ENCODE measurements at regions not wholly inside any gene's neighbourhood (a gene's known extent, or its start where the extent isn't known, plus 50 kb on each side); places are given as distances from the start of the nearest gene placed in this dataset.

DNA sequence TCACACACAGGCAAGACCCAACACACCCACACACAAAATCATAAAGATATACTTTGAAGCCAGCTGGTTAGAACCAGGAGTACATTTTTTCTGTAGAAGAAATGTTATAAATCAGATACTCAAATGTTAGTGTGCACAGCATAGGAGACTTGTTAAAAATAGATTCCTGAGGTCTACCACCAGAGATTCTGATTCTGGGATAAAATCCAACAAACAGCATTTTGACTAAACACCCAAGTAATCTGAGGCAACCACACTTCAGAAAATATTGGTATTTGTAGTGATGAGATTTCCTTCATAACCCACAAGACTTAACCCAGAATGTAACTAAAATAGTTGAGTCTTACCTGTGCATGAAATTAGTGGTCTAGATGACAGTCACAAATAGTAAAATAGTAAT lies 301.8 kb downstream of the HNRNPD start:
- no peak for DNase-seq

DNA sequence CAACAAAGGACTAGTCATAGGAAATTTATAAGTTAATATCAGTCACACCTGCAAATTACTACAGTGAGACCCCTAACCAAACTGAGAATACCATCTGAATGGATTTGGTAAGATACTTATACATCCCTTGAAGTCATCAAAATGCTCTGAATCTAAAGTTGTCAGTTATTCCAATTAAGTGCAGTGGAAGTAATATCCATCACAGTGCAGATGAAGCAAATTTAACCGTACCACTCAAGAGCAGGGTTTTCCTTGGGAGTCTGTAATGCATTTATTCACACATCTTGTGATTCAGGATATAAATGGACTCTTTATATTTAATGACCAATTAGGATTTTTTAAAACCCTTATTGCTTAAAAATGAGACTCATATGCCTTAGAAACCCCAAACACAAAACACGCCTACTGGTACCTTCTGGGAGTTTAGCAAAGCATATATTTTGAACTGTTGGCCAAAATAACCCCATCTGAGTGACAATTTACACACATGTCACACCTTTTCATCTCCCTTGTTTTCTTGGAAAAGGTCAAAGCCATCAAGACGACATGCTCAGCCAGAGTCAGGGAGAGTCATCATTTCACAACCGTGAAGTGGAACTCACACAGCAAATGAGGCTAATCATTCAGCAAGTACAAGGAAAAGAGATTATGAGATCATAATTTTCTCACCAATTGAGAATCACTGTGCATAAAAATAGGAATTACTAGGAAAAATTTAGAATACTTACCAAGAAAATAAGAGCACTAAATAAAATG lies 303.7 kb downstream of the HNRNPD start:
- no peak for DNase-seq

DNA sequence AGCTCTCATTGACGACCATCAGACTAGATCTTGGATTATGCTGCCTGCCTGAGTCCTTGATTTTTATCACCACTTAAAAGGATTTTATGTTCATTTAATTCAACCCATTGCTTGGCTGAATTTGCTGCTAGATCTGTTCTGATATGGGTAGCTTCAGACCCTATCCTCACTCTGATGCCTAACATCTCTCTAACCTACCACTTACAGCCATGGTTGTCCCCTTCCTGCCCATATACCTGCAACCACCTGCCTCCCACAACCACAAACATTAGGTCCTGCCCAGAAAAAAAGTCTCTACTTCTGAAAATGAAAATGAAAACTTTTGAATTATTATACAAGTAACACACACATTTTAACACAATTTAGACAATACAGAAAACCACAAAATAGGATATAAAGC lies 310.8 kb downstream of the HNRNPD start:
- no peak for DNase-seq

DNA sequence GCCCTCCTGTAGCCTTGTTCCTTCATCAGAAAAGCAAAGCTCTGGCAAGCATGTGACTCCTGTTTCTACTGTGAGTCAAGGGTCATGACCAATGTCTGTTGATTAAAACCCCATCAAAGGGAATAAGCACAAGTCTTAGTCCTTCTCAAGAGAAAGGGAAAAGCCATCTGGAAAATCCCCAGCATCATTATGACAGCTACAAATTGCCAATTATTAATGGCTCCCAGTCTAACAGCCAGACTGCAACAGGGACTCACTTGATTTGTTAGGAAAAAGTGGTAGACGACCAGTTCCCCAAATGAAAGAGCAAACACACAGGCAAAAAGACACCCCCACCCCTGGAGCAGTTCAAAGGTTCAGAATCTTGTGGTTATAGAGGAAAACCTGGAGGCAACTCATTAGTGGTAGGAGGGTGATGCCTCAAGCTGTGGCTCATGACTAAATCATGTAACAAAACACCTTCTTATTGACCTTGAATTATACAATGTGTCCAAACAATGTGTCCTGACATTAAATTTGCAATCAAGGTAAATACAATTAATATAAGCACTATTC lies 315.7 kb downstream of the HNRNPD start:
- DNase-seq: no peak

DNA sequence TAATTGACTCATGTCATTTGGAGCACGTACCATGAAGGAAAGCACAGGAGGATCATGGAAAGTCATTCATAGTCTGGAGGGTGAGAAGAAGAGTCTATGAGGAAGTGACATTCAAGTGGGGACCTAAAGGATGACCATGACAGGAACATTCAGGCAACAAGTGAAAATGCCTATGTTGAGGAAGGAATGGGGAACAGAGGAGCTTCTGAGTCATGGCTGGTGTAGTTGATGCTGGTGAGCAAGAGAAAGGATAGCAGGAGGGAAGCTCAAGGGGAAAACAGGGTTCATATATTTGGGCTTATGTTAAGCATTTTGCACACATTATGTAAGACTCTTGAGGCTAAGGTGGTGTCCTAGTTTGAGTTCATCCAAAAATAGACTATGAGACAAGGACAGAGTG lies 318.6 kb downstream of the HNRNPD start:
- no peak for DNase-seq

GRCh38 chr4:82053396-82053795 lies 320.4 kb downstream of the HNRNPD start:
- no peak for DNase-seq

DNA sequence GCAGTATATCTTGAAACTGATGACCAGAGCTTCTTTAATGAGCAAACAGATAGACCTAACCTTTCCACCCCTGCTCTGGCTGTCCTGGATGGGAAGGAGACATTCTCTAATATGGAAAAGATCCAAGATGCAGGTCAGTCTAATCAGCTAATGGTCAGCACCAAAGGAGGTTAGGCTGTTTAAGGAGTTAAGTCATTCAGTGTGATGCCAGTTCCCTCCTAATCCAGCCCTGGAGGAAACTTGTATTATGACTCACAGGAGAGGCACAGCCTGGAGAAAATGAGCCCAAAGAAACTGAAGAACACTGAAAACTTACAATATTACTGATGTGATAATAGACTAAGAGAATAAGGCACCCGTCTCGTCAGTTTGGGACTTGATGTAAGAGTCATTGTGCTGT lies 323.0 kb downstream of the HNRNPD start:
- DNase-seq: no peak

DNA sequence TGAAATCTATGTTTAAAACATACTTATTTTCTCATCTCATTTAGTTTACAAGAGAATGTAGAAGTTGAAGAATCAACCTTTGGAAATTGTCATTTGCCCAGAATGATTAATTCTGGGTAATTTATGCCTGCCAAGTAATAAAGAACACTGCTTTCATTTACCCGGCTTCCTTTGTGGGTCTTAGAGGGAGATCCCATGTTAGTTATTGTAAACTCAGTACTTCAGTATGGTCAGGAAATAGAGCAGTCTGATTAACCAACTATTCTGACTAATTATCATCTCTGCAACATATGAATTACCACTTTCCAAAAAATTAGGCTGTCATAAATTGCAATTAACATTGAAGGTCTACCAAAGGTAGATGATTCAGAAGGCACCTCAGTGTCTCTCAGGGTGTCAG lies 324.5 kb downstream of the HNRNPD start:
- DNase-seq: no peak

GRCh38 chr4:82047731-82048130 lies 326.1 kb downstream of the HNRNPD start:
- DNase-seq: no peak

DNA sequence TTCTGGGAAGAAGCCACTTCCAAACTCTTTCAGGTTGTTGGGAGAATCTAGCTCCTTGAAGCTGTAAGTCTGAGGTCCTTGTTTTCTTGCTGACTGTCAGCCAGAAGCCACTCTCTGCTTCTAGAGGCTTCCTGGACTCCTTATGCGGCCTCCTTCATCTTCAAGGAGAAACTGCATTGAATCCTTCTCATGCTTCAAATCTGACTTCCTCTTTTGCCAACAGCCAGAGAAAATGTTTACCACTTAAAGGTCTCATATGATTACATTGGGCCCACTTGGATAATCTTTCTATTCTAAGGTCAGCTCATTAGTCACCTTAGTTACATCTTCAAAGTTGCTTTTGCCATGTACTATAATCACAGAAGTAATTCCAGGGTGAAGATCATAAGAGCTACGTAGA lies 327.0 kb downstream of the HNRNPD start:
- DNase-seq: no peak

- DNase-seq: no peak
Observed at GRCh38 chr4:82045267-82045666, 328.5 kb downstream of the HNRNPD start.

DNA sequence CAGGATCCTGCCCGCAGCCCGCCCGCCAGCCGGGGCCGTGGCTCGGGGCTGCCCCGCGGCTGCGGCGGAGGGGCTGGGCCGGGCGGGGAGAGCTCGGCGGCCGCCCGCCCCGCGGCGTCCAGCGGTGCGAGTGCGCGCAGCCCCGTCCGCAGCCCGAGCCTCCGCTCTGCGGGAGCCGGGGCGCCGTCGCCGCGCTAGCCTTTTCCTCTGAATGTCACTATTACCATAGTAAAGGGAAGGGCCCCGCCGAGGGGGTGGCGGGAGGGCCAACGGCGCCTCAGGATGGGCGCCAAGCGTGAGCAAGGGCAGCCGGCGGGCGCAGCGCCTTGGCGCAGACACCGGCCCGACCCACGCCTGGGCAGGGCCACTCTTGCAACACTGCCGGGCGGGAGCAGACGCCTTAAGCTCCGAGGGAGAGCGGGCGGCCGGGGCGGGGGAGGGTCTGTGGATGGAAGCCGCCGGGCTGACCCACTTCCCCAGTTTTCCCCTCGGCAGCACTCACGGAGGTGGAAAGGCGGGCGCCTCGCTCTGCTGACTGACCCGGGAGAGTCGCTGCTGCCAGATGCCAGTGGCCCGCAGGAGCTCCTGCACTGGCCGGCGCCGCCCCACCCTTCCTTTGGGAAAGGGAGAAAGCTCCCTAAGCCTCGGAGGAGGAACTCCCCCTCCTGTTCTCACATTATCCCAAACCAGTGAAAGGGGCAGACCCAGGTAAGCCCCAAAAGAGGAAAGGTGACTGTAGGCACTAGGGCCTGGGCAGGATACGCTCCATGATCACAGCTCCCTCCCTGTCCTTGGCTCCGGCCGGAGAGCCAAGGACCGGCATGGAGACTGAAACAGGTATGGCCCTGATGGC lies 329.4 kb downstream of the HNRNPD start:
- DNase-seq: no peak

DNA sequence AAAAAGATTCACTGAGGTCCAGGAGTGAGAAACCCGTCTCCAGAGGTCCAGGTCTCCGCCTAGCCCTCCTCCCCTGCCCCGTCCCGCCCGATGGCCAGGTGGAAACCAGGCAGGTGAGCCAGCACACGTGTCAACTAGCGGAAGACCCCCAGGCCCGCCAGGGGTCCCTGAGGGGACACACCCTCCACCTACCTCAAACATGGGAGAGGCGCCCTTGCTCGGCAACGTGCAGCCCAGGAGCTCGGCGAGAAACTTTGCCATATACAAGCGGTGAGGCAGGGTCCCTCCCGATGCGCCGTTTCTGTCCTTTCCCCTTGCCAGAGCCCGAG lies 330.0 kb downstream of the HNRNPD start:
- no peak for DNase-seq

GRCh38 chr4:82043081-82043808 lies 330.5 kb downstream of the HNRNPD start:
- DNase-seq: no peak

- no peak for DNase-seq
Observed at GRCh38 chr4:82042042-82042441, 331.7 kb downstream of the HNRNPD start.

- DNase-seq: no peak
Observed at GRCh38 chr4:82038936-82039335, 334.9 kb downstream of the HNRNPD start.

GRCh38 chr4:82036181-82036580 lies 337.6 kb downstream of the HNRNPD start:
- no peak for DNase-seq

DNA sequence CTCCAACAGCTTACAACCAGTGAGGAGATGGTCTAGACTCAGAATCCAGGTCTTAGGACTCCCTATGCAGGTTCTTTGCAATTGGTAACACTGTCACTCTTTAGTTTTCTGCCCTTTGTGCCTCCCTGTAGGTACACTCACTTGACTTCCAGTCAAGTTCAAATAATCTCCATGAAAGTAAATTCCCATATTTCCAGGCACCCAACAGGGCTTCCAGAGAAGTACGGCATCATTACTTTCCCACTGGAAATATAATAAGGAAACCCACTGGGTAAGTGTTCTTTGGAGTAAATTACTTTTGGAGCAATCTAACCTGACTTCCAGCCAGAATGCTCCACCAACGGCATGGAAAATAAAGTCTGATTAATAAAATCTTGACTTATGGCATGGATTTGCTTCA lies 338.9 kb downstream of the HNRNPD start:
- no peak for DNase-seq

DNA sequence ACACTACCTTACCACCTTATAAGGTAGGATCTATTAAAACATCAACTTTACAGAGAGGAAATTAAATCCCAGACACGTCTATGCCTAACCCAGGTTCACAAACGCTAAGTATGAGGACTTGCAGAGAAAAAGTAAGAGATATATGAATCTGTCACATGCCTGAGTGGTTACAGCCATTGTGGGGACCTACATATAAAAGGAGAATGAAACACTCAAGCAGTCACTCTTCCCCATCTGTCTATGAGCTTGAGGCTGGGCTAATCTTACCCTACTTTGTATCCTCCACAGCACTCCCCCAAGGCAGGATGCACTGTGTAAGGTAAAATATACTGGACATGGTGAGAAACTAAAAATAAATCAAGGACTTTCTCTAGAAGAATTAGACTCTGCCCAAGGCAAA lies 339.9 kb downstream of the HNRNPD start:
- DNase-seq: no peak

GRCh38 chr4:82031376-82031927 lies 342.3 kb downstream of the HNRNPD start:
- no peak for DNase-seq

DNA sequence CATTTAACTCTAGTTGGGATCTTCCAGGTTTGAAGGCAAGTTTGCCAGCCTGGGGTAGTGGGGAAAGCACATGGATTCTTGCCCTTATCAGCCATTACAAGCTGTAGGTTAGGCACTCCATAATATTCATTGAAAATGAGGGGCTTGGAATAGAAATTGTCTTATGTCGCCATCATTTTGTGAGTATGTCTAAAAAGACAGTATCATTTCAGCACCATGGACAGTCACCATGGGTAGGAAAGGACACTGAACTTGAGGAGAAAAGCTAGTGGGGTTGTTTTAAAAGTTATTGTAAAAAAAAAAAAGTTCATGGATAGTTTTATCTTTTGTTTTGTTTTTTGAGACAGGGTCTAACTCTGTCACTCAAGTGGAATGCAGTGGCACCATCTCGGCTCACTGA lies 356.1 kb downstream of the HNRNPD start:
- no peak for DNase-seq

DNA sequence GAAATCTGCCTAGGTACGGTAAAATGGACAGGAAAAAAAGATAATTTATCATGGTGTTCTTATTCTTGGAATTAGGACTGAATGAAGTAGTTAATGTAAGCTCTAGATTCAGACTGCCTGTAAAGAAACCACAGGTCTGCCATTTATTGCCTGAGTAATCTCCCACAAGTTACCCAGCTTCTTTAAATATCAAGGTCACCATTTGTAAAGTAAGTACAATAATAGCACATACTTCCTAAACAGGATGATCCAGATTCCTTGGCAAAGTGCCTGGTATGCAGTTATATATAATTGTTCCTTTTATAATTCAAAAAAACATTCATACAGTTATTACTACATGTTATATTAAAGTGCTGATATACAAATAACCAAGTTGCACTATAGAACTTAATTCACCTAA lies 368.6 kb downstream of the HNRNPD start:
- DNase-seq: no peak

GRCh38 chr4:81997313-81997712 lies 376.5 kb downstream of the HNRNPD start:
- DNase-seq: no peak
